CD14-positive monocyte (primary cell): ENCODE measurements at regions not wholly inside any gene's neighbourhood (a gene's known extent, or its start where the extent isn't known, plus 50 kb on each side); places are given as distances from the start of the nearest gene placed in this dataset.

Source experiments
- DNase-seq, 3 donors: peaks; one replicate each; pipeline ENCODE4 v3.0.0-alpha.2; 2011 to 2022
- H2AFZ ChIP-seq: 2 replicates; pipeline ENCODE4 v1.6.0; 2012; ENCODE audit warnings: mild to moderate bottlenecking, low read depth, low read length, inconsistent platforms; ENCODE audit not compliant: insufficient read depth, poor library complexity, severe bottlenecking
- H3K27ac ChIP-seq, 2 donors: 1 replicate in 1 of 2; 2 replicates in 1 of 2; pipeline ENCODE4 v1.5.1; 2012 to 2013; ENCODE audit warnings: low read length in 2 of 2, control low read depth in 1 of 2, inconsistent platforms in 1 of 2, low read depth in 1 of 2, mild to moderate bottlenecking in 1 of 2
- H3K27me3 ChIP-seq, 2 donors: one replicate each; pipeline versions ENCODE4 v1.6.0 to v1.6.1; 2011 to 2013; ENCODE audit warnings: low read length in 2 of 2; ENCODE audit not compliant: control insufficient read depth in 2 of 2, insufficient read depth in 2 of 2
- H3K36me3 ChIP-seq, 2 donors: replicated peaks in 1 of 2; 1 replicate in 1 of 2; 2 replicates in 1 of 2; pipeline versions ENCODE4 v1.5.1 to v1.6.1; 2012 to 2013; ENCODE audit warnings: low read length in 2 of 2, control low read depth in 1 of 2, inconsistent platforms in 1 of 2, mild to moderate bottlenecking in 1 of 2; ENCODE audit not compliant: insufficient read depth in 2 of 2, control insufficient read depth in 1 of 2
- H3K4me1 ChIP-seq, 2 donors: 1 replicate in 1 of 2; 2 replicates in 1 of 2; pipeline versions ENCODE4 v1.5.1 to v1.6.1; 2012 to 2013; ENCODE audit warnings: low read length in 2 of 2, control low read depth in 1 of 2, inconsistent platforms in 1 of 2, mild to moderate bottlenecking in 1 of 2, moderate library complexity in 1 of 2; ENCODE audit not compliant: insufficient read depth in 2 of 2, control insufficient read depth in 1 of 2
- H3K4me2 ChIP-seq: replicated peaks from 2 replicates; pipeline ENCODE3; 2012; ENCODE audit warnings: low read length, moderate library complexity, mild to moderate bottlenecking; ENCODE audit not compliant: poor library complexity, severe bottlenecking; ENCODE audit errors: extremely low read depth
- H3K4me3 ChIP-seq, 3 experiments: fragments of 200-600 bp in 1 of 3; sonication (generic) in 1 of 3; replicated peaks in 1 of 3; 1 replicate in 2 of 3; 2 replicates in 1 of 3; pipeline ENCODE4 v1.5.1; 2011 to 2013; ENCODE audit warnings: low read length in 3 of 3, mild to moderate bottlenecking in 3 of 3, control low read depth in 2 of 3, low read depth in 2 of 3, inconsistent platforms in 1 of 3, moderate library complexity in 1 of 3
- H3K79me2 ChIP-seq: 2 replicates; pipeline ENCODE4 v1.6.0; 2012; ENCODE audit warnings: mild to moderate bottlenecking, control low read depth, inconsistent platforms, low read length, moderate library complexity; ENCODE audit not compliant: insufficient read depth
- H3K9ac ChIP-seq: 2 replicates; pipeline ENCODE4 v1.6.0; 2017; ENCODE audit warnings: low read length, mild to moderate bottlenecking; ENCODE audit not compliant: insufficient read depth, poor library complexity, severe bottlenecking
- H3K9me3 ChIP-seq, 2 donors: replicated peaks in 1 of 2; 1 replicate in 1 of 2; 2 replicates in 1 of 2; pipeline versions ENCODE4 v1.5.1 to v1.6.1; 2012 to 2013; ENCODE audit warnings: low read length in 2 of 2, control low read depth in 1 of 2; ENCODE audit not compliant: control insufficient read depth in 1 of 2, insufficient read depth in 1 of 2
- H4K20me1 ChIP-seq: 2 replicates; pipeline ENCODE4 v1.6.0; 2012; ENCODE audit warnings: mild to moderate bottlenecking, low read length, control low read depth, moderate library complexity; ENCODE audit not compliant: insufficient read depth
- H3K27ac Mint-ChIP-seq, 7 donors: one replicate each; pipeline ENCODE4 v1.8.0; 2020; ENCODE audit warnings: mild to moderate bottlenecking in 7 of 7, mixed read lengths in 7 of 7, moderate library complexity in 6 of 7, inconsistent platforms in 2 of 7
- H3K27me3 Mint-ChIP-seq, 3 donors: one replicate each; pipeline ENCODE4 v1.8.0; 2021 to 2022; ENCODE audit warnings: low read depth in 3 of 3, mild to moderate bottlenecking in 3 of 3, mixed read lengths in 3 of 3, moderate library complexity in 3 of 3, inconsistent platforms in 1 of 3
- H3K36me3 Mint-ChIP-seq, 2 donors: one replicate each; pipeline ENCODE4 v1.8.0; 2020; ENCODE audit warnings: mixed read lengths in 2 of 2, inconsistent platforms in 1 of 2, mild to moderate bottlenecking in 1 of 2
- H3K4me1 Mint-ChIP-seq: one replicate; pipeline ENCODE4 v1.8.0; 2020; ENCODE audit warnings: mild to moderate bottlenecking, mixed read lengths
- H3K4me3 Mint-ChIP-seq, 2 donors: one replicate each; pipeline ENCODE4 v1.8.0; 2020; ENCODE audit warnings: mild to moderate bottlenecking in 2 of 2, mixed read lengths in 2 of 2, moderate library complexity in 1 of 2
- H3K9me3 Mint-ChIP-seq, 7 donors: one replicate each; pipeline ENCODE4 v1.8.0; 2020 to 2022; ENCODE audit warnings: mixed read lengths in 7 of 7, mild to moderate bottlenecking in 6 of 7, moderate library complexity in 6 of 7, inconsistent platforms in 2 of 7
- WGBS: methylation state at CpG from one replicate; pipeline ENCODE4 v1.1.5; 2013; ENCODE audit warnings: missing lambda C conversion rate; ENCODE audit not compliant: insufficient coverage; 5-methylcytosine and 5-hydroxymethylcytosine counted together
- intact Hi-C, 2 donors: fragments of 100-400 bp; cut with micrococcal nuclease; formaldehyde crosslinking; loops; one replicate each; pipeline versions ENCODE4 v1.15.0 to v1.15.1; 2023
- TF ChIP-seq, protein P1 (sequence below): fragments of 200-600 bp; IDR thresholded peaks from one replicate; pipeline ENCODE4 v1.8.0; 2022; ENCODE audit warnings: antibody characterized with exemption, mild to moderate bottlenecking

DNA sequence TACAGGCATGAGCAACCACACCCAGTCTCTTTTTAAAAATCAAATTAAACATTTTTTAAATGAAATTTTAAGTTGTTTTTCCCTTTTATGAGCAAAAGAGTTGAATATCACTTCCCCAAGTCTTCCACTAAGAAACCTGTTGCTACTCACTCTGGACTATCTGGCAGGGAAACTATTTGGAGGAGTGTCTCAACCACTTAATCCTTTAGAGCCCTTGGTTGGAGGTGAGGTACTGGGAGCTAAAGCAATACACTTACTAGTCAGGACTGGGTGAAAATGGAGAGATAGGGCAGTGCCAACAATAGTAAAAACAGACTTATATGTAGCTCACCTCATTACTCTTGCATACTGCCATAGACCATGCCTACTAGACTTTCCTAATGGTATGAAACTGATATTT, 135.5 kb downstream of the RND3 start:
- H3K4me3 Mint-ChIP-seq = no peak overlapping the region
- no peaks in the 10 kb centered on the region for H3K36me3 ChIP-seq
- H3K9me3 ChIP-seq = peaks cover 9 to 16% of the 10 kb centered on the region in 2 donors
- H2AFZ ChIP-seq = no peak overlapping the region
- no peaks in the 10 kb centered on the region for H3K36me3 Mint-ChIP-seq
- intact Hi-C loops = no loop called here
- H3K4me2 ChIP-seq = no peak overlapping the region
- H4K20me1 ChIP-seq = no peaks in the 10 kb centered on the region
- no peaks in the 10 kb centered on the region for H3K27me3 ChIP-seq
- no peak overlapping the region for H3K4me3 ChIP-seq
- no peaks in the 10 kb centered on the region for H3K4me1 Mint-ChIP-seq
- no peak overlapping the region for H3K9ac ChIP-seq
- no peak for DNase-seq
- no peaks in the 10 kb centered on the region for H3K4me1 ChIP-seq
- peaks cover 0 to 2% (median 0%) of the 10 kb centered on the region in 3 donors for H3K27me3 Mint-ChIP-seq
- TF ChIP-seq, protein P1, sequence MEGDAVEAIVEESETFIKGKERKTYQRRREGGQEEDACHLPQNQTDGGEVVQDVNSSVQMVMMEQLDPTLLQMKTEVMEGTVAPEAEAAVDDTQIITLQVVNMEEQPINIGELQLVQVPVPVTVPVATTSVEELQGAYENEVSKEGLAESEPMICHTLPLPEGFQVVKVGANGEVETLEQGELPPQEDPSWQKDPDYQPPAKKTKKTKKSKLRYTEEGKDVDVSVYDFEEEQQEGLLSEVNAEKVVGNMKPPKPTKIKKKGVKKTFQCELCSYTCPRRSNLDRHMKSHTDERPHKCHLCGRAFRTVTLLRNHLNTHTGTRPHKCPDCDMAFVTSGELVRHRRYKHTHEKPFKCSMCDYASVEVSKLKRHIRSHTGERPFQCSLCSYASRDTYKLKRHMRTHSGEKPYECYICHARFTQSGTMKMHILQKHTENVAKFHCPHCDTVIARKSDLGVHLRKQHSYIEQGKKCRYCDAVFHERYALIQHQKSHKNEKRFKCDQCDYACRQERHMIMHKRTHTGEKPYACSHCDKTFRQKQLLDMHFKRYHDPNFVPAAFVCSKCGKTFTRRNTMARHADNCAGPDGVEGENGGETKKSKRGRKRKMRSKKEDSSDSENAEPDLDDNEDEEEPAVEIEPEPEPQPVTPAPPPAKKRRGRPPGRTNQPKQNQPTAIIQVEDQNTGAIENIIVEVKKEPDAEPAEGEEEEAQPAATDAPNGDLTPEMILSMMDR = no peak
- H3K9me3 Mint-ChIP-seq = peaks cover 0 to 13% (median 0%) of the 10 kb centered on the region in 7 donors
- no peak overlapping the region for H3K27ac ChIP-seq
- no peaks in the 10 kb centered on the region for H3K79me2 ChIP-seq
- no peak overlapping the region for H3K27ac Mint-ChIP-seq

DNA sequence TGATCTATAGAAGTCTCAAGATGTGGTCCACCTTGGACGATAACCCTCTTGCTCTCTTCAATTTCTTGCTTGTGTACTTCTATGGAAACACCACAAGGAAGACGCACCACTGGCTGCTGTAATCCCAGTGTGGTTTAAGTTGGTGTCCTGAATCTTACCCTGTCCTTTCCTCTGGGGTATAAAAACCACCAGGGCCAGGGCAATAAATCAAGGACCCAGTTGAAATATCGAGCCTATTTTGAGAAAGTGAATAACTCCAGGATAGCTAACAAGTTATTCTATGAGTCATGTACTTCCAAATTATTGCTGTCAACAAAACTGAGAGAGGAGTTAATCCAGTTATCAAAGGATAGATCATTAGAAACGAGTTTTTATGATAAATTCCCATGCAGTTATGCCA, 137.0 kb downstream of the RND3 start:
- WGBS = 60% methylated on average over 1 of the region's 4 CpGs
- no peak overlapping the region for H3K4me3 Mint-ChIP-seq
- H3K36me3 ChIP-seq = no peaks in the 10 kb centered on the region
- H3K27ac ChIP-seq = no peak overlapping the region
- H3K4me1 Mint-ChIP-seq = no peaks in the 10 kb centered on the region
- TF ChIP-seq, protein P1 = no peak
- no peak overlapping the region for H3K9ac ChIP-seq
- peaks cover 0 to 2% (median 0%) of the 10 kb centered on the region in 3 donors for H3K27me3 Mint-ChIP-seq
- DNase-seq = no peak
- no peak overlapping the region for H3K4me2 ChIP-seq
- intact Hi-C loops = no loop called here
- H3K36me3 Mint-ChIP-seq = no peaks in the 10 kb centered on the region
- H3K27me3 ChIP-seq = no peaks in the 10 kb centered on the region
- H2AFZ ChIP-seq = no peak overlapping the region
- H3K27ac Mint-ChIP-seq = no peak overlapping the region
- H3K4me3 ChIP-seq = no peak overlapping the region
- H3K9me3 ChIP-seq = peaks cover 9 to 13% of the 10 kb centered on the region in 2 donors
- no peaks in the 10 kb centered on the region for H3K4me1 ChIP-seq
- H3K9me3 Mint-ChIP-seq = peaks cover 0 to 17% (median 4%) of the 10 kb centered on the region in 7 donors
- no peaks in the 10 kb centered on the region for H3K79me2 ChIP-seq
- no peaks in the 10 kb centered on the region for H4K20me1 ChIP-seq
